CD14-positive monocyte (primary cell): ENCODE measurements at regions not wholly inside any gene's neighbourhood (a gene's known extent, or its start where the extent isn't known, plus 50 kb on each side); places are given as distances from the start of the nearest gene placed in this dataset.

Experiments used
- DNase-seq, 3 donors: peaks; one replicate each; pipeline ENCODE4 v3.0.0-alpha.2; 2011 to 2022
- H2AFZ ChIP-seq: 2 replicates; pipeline ENCODE4 v1.6.0; 2012; ENCODE audit warnings: mild to moderate bottlenecking, low read depth, low read length, inconsistent platforms; ENCODE audit not compliant: insufficient read depth, poor library complexity, severe bottlenecking
- H3K27ac ChIP-seq, 2 donors: 1 replicate in 1 of 2; 2 replicates in 1 of 2; pipeline ENCODE4 v1.5.1; 2012 to 2013; ENCODE audit warnings: low read length in 2 of 2, control low read depth in 1 of 2, inconsistent platforms in 1 of 2, low read depth in 1 of 2, mild to moderate bottlenecking in 1 of 2
- H3K27me3 ChIP-seq, 2 donors: one replicate each; pipeline versions ENCODE4 v1.6.0 to v1.6.1; 2011 to 2013; ENCODE audit warnings: low read length in 2 of 2; ENCODE audit not compliant: control insufficient read depth in 2 of 2, insufficient read depth in 2 of 2
- H3K36me3 ChIP-seq, 2 donors: replicated peaks in 1 of 2; 1 replicate in 1 of 2; 2 replicates in 1 of 2; pipeline versions ENCODE4 v1.5.1 to v1.6.1; 2012 to 2013; ENCODE audit warnings: low read length in 2 of 2, control low read depth in 1 of 2, inconsistent platforms in 1 of 2, mild to moderate bottlenecking in 1 of 2; ENCODE audit not compliant: insufficient read depth in 2 of 2, control insufficient read depth in 1 of 2
- H3K4me1 ChIP-seq, 2 donors: 1 replicate in 1 of 2; 2 replicates in 1 of 2; pipeline versions ENCODE4 v1.5.1 to v1.6.1; 2012 to 2013; ENCODE audit warnings: low read length in 2 of 2, control low read depth in 1 of 2, inconsistent platforms in 1 of 2, mild to moderate bottlenecking in 1 of 2, moderate library complexity in 1 of 2; ENCODE audit not compliant: insufficient read depth in 2 of 2, control insufficient read depth in 1 of 2
- H3K4me2 ChIP-seq: replicated peaks from 2 replicates; pipeline ENCODE3; 2012; ENCODE audit warnings: low read length, moderate library complexity, mild to moderate bottlenecking; ENCODE audit not compliant: poor library complexity, severe bottlenecking; ENCODE audit errors: extremely low read depth
- H3K4me3 ChIP-seq, 3 experiments: fragments of 200-600 bp in 1 of 3; sonication (generic) in 1 of 3; replicated peaks in 1 of 3; 1 replicate in 2 of 3; 2 replicates in 1 of 3; pipeline ENCODE4 v1.5.1; 2011 to 2013; ENCODE audit warnings: low read length in 3 of 3, mild to moderate bottlenecking in 3 of 3, control low read depth in 2 of 3, low read depth in 2 of 3, inconsistent platforms in 1 of 3, moderate library complexity in 1 of 3
- H3K79me2 ChIP-seq: 2 replicates; pipeline ENCODE4 v1.6.0; 2012; ENCODE audit warnings: mild to moderate bottlenecking, control low read depth, inconsistent platforms, low read length, moderate library complexity; ENCODE audit not compliant: insufficient read depth
- H3K9ac ChIP-seq: 2 replicates; pipeline ENCODE4 v1.6.0; 2017; ENCODE audit warnings: low read length, mild to moderate bottlenecking; ENCODE audit not compliant: insufficient read depth, poor library complexity, severe bottlenecking
- H3K9me3 ChIP-seq, 2 donors: replicated peaks in 1 of 2; 1 replicate in 1 of 2; 2 replicates in 1 of 2; pipeline versions ENCODE4 v1.5.1 to v1.6.1; 2012 to 2013; ENCODE audit warnings: low read length in 2 of 2, control low read depth in 1 of 2; ENCODE audit not compliant: control insufficient read depth in 1 of 2, insufficient read depth in 1 of 2
- H4K20me1 ChIP-seq: 2 replicates; pipeline ENCODE4 v1.6.0; 2012; ENCODE audit warnings: mild to moderate bottlenecking, low read length, control low read depth, moderate library complexity; ENCODE audit not compliant: insufficient read depth
- H3K27ac Mint-ChIP-seq, 7 donors: one replicate each; pipeline ENCODE4 v1.8.0; 2020; ENCODE audit warnings: mild to moderate bottlenecking in 7 of 7, mixed read lengths in 7 of 7, moderate library complexity in 6 of 7, inconsistent platforms in 2 of 7
- H3K27me3 Mint-ChIP-seq, 3 donors: one replicate each; pipeline ENCODE4 v1.8.0; 2021 to 2022; ENCODE audit warnings: low read depth in 3 of 3, mild to moderate bottlenecking in 3 of 3, mixed read lengths in 3 of 3, moderate library complexity in 3 of 3, inconsistent platforms in 1 of 3
- H3K36me3 Mint-ChIP-seq, 2 donors: one replicate each; pipeline ENCODE4 v1.8.0; 2020; ENCODE audit warnings: mixed read lengths in 2 of 2, inconsistent platforms in 1 of 2, mild to moderate bottlenecking in 1 of 2
- H3K4me1 Mint-ChIP-seq: one replicate; pipeline ENCODE4 v1.8.0; 2020; ENCODE audit warnings: mild to moderate bottlenecking, mixed read lengths
- H3K4me3 Mint-ChIP-seq, 2 donors: one replicate each; pipeline ENCODE4 v1.8.0; 2020; ENCODE audit warnings: mild to moderate bottlenecking in 2 of 2, mixed read lengths in 2 of 2, moderate library complexity in 1 of 2
- H3K9me3 Mint-ChIP-seq, 7 donors: one replicate each; pipeline ENCODE4 v1.8.0; 2020 to 2022; ENCODE audit warnings: mixed read lengths in 7 of 7, mild to moderate bottlenecking in 6 of 7, moderate library complexity in 6 of 7, inconsistent platforms in 2 of 7
- CTCF ChIP-seq: fragments of 200-600 bp; IDR thresholded peaks from one replicate; pipeline ENCODE4 v1.8.0; 2022; ENCODE audit warnings: antibody characterized with exemption, mild to moderate bottlenecking
- WGBS: methylation state at CpG from one replicate; pipeline ENCODE4 v1.1.5; 2013; ENCODE audit warnings: missing lambda C conversion rate; ENCODE audit not compliant: insufficient coverage; 5-methylcytosine and 5-hydroxymethylcytosine counted together
- intact Hi-C, 2 donors: fragments of 100-400 bp; cut with micrococcal nuclease; formaldehyde crosslinking; loops; one replicate each; pipeline versions ENCODE4 v1.15.0 to v1.15.1; 2023

DNA sequence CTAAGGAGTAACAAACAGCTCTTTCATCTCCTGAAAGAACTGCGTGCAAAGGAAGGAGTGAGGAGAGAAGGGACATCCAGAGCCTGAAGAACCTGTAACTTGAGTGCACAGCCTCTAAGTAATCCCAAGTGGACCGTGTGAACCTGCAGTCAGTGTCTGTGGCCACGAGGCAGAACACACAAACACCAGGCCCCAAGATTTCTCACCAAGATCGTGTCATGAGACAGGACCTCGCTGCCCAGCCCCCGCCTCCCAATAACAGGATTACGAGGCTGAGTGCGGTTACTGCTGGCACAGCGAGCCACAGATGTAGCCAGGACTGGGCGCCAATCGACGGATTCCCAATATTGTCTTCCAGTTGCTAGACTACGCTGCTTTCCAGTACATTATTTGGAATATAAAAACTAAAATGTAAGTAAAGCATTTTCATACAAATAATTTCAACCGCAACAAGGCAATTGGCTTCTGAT lies 101.3 kb upstream of the SLC25A33 start:
- no peaks in the 10 kb centered on the region for H3K9me3 ChIP-seq
- DNase-seq: no peak
- H3K4me1 Mint-ChIP-seq: peaks cover 13% of the 10 kb centered on the region
- intact Hi-C loops: no loop called here
- H3K27ac ChIP-seq: no peak overlapping the region
- no peak overlapping the region for H3K4me3 Mint-ChIP-seq
- H3K36me3 ChIP-seq: no peaks in the 10 kb centered on the region
- H3K9me3 Mint-ChIP-seq: no peaks in the 10 kb centered on the region
- no peaks in the 10 kb centered on the region for H3K27me3 ChIP-seq
- no peak overlapping the region for H3K4me2 ChIP-seq
- no peak for TF ChIP-seq CTCF
- peak overlapping the region; percentile 6 for H2AFZ ChIP-seq
- peaks cover 3 to 10% (median 5%) of the 10 kb centered on the region in 3 donors for H3K27me3 Mint-ChIP-seq
- no peak overlapping the region for H3K9ac ChIP-seq
- no peaks in the 10 kb centered on the region for H3K36me3 Mint-ChIP-seq
- H3K27ac Mint-ChIP-seq: no peak overlapping the region
- H4K20me1 ChIP-seq: no peaks in the 10 kb centered on the region
- H3K79me2 ChIP-seq: no peaks in the 10 kb centered on the region
- H3K4me3 ChIP-seq: no peak overlapping the region
- peaks cover 13 to 14% of the 10 kb centered on the region in 2 donors for H3K4me1 ChIP-seq
- 95% methylated on average over 11 of the region's 14 CpGs for WGBS

DNA sequence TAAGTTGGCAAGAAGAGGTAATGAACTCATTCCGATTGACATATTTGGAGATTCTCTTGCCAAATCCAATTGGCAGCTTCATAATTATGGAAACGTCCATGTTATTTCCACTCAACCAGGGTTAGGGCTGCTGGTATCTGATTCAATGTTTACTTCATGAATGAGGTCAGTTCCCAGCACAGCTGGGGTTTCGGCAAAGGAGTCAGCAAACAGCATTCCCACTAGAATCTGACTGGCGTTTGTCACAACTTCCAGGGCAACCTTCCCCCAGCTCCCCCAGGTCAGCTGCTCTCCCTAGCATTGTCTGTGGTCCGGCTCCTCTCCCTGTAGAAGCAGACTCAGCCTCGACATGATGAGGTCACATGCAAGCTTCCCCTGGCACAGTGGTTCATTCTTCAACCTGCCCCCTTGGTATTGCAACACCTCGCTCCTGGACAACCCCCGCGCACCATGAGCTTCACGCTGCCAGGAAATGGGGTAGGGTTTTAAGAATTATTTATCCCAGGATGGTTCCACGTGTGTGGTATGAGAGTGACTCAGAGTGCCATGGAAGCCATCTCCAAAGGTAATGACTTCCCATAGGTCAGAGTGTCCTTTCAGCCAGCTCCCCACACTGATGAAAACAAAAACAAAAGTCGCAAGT lies 100.7 kb upstream of the SLC25A33 start:
- 74% methylated on average over 6 of the region's 12 CpGs for WGBS
- Histone ChIP-seq H3K4me1 (peaks cover 13 to 14% of the 10 kb centered on the region in 2 donors), H3K4me2 (no peak overlapping the region), H3K27me3 (no peaks in the 10 kb centered on the region), H3K9ac (no peak overlapping the region), H3K36me3 (no peaks in the 10 kb centered on the region), H3K27ac (no peak overlapping the region), H3K9me3 (no peaks in the 10 kb centered on the region), H3K4me3 (no peak overlapping the region), H4K20me1 (no peaks in the 10 kb centered on the region), H3K79me2 (no peaks in the 10 kb centered on the region), H2AFZ (peak overlapping the region; percentile 4)
- no peaks in the 10 kb centered on the region for H3K9me3 Mint-ChIP-seq
- no peaks in the 10 kb centered on the region for H3K36me3 Mint-ChIP-seq
- intact Hi-C loops: no loop called here
- H3K27me3 Mint-ChIP-seq: peaks cover 3 to 10% (median 5%) of the 10 kb centered on the region in 3 donors
- TF ChIP-seq CTCF: no peak
- H3K27ac Mint-ChIP-seq: peak overlapping the region in 2 of 7 donors; percentile 7 to 10
- H3K4me3 Mint-ChIP-seq: peak overlapping the region; percentile 13 to 24
- H3K4me1 Mint-ChIP-seq: peaks cover 13% of the 10 kb centered on the region
- DNase-seq: peak in 2 of 3 donors; percentile 3 to 34
